ENCODE measurements at regions not wholly inside any gene's neighbourhood (a gene's known extent, or its start where the extent isn't known, plus 50 kb on each side); places are given as distances from the start of the nearest gene placed in this dataset.
A peak's percentile ranks its signal among the peaks of the same experiment; 100 is the strongest.
"Not testable (repeated sequence)": the region's sequence is repeated elsewhere in the genome, so short reads cannot be mapped to it uniquely, and the experiment has no call there.

GRCh38 chr15:92796161-92796611 lies 103.9 kb upstream of the CHD2 start:
- H3K4me3 ChIP-seq (ENCODE audit: low read length), result no peak overlapping the region
- DNase-seq (ENCODE audit: low read depth), result no peak
- no peak for TF ChIP-seq CTCF (IDR thresholded peaks at IDR 0.05; ENCODE audit: insufficient read depth, low read depth, low read length, missing control alignments)

- DNase-seq (ENCODE audit: low read depth), result peak; percentile 84
- peak; percentile 60 for TF ChIP-seq CTCF (IDR thresholded peaks at IDR 0.05; ENCODE audit: insufficient read depth, low read depth, low read length, missing control alignments)
- H3K4me3 ChIP-seq (ENCODE audit: low read length), result no peak overlapping the region
Measured at GRCh38 chr15:92797168-92798052, 102.7 kb upstream of the CHD2 start.

GRCh38 chr15:92800013-92800412 lies 100.1 kb upstream of the CHD2 start:
- no peak for DNase-seq (ENCODE audit: low read depth)
- H3K4me3 ChIP-seq (ENCODE audit: low read length), result no peak overlapping the region
- TF ChIP-seq CTCF (IDR thresholded peaks at IDR 0.05; ENCODE audit: insufficient read depth, low read depth, low read length, missing control alignments), result no peak

- not testable (repeated sequence) for H3K4me3 ChIP-seq (ENCODE audit: low read length)
- DNase-seq (ENCODE audit: low read depth), result peak; percentile 22
Measured at GRCh38 chr15:92800416-92801055, 99.6 kb upstream of the CHD2 start.

- DNase-seq (ENCODE audit: low read depth), result peak; percentile 86
- not testable (repeated sequence) for H3K4me3 ChIP-seq (ENCODE audit: low read length)
Measured at GRCh38 chr15:92801056-92801773, 98.9 kb upstream of the CHD2 start.

- H3K4me3 ChIP-seq (ENCODE audit: low read length), result no peak overlapping the region
- no peak for TF ChIP-seq CTCF (IDR thresholded peaks at IDR 0.05; ENCODE audit: insufficient read depth, low read depth, low read length, missing control alignments)
- DNase-seq (ENCODE audit: low read depth), result peak; percentile 89
Measured at GRCh38 chr15:92801774-92802464, 98.2 kb upstream of the CHD2 start.

- no peak for TF ChIP-seq CTCF (IDR thresholded peaks at IDR 0.05; ENCODE audit: insufficient read depth, low read depth, low read length, missing control alignments)
- no peak for DNase-seq (ENCODE audit: low read depth)
- no peak overlapping the region for H3K4me3 ChIP-seq (ENCODE audit: low read length)
Measured at GRCh38 chr15:92803536-92803851, 96.6 kb upstream of the CHD2 start.

Data from epithelial cell of esophagus (primary cell).